ENCODE measurements at regions not wholly inside any gene's neighbourhood (a gene's known extent, or its start where the extent isn't known, plus 50 kb on each side); places are given as distances from the start of the nearest gene placed in this dataset.

- no peak for TF ChIP-seq CTCF (IDR thresholded peaks at IDR 0.05; ENCODE audit: borderline replicate concordance, control extremely low read depth, extremely low read depth, insufficient read depth, missing control alignments)
- no peak for DNase-seq (ENCODE audit: low spot score)
- in situ Hi-C loops (cut with MboI; ENCODE audit: low sequenced_read_pairs, unreplicated experiment) = no loop called here
Measured at GRCh38 chr9:78620303-78620702, 323.4 kb downstream of the PSAT1 start.

- in situ Hi-C loops (cut with MboI; ENCODE audit: low sequenced_read_pairs, unreplicated experiment) = no loop called here
- DNase-seq (ENCODE audit: low spot score) = no peak
- TF ChIP-seq CTCF (IDR thresholded peaks at IDR 0.05; ENCODE audit: borderline replicate concordance, control extremely low read depth, extremely low read depth, insufficient read depth, missing control alignments) = no peak
Measured at GRCh38 chr9:78620764-78621163, 323.8 kb downstream of the PSAT1 start.

GRCh38 chr9:78622126-78622525, 325.2 kb downstream of the PSAT1 start:
- TF ChIP-seq CTCF (IDR thresholded peaks at IDR 0.05; ENCODE audit: borderline replicate concordance, control extremely low read depth, extremely low read depth, insufficient read depth, missing control alignments) = no peak
- in situ Hi-C loops (cut with MboI; ENCODE audit: low sequenced_read_pairs, unreplicated experiment) = no loop called here
- no peak for DNase-seq (ENCODE audit: low spot score)

GRCh38 chr9:78626971-78627370, 330.0 kb downstream of the PSAT1 start:
- TF ChIP-seq CTCF (IDR thresholded peaks at IDR 0.05; ENCODE audit: borderline replicate concordance, control extremely low read depth, extremely low read depth, insufficient read depth, missing control alignments) = no peak
- no peak for DNase-seq (ENCODE audit: low spot score)
- in situ Hi-C loops (cut with MboI; ENCODE audit: low sequenced_read_pairs, unreplicated experiment) = no loop called here

- no peak for TF ChIP-seq CTCF (IDR thresholded peaks at IDR 0.05; ENCODE audit: borderline replicate concordance, control extremely low read depth, extremely low read depth, insufficient read depth, missing control alignments)
- in situ Hi-C loops (cut with MboI; ENCODE audit: low sequenced_read_pairs, unreplicated experiment) = no loop called here
- DNase-seq (ENCODE audit: low spot score) = no peak
Measured at GRCh38 chr9:78630966-78631365, 334.0 kb downstream of the PSAT1 start.

GRCh38 chr9:78640728-78641127, 343.8 kb downstream of the PSAT1 start:
- TF ChIP-seq CTCF (IDR thresholded peaks at IDR 0.05; ENCODE audit: borderline replicate concordance, control extremely low read depth, extremely low read depth, insufficient read depth, missing control alignments) = no peak
- no peak for DNase-seq (ENCODE audit: low spot score)
- in situ Hi-C loops (cut with MboI; ENCODE audit: low sequenced_read_pairs, unreplicated experiment) = no loop called here

GRCh38 chr9:78644359-78644758, 347.4 kb downstream of the PSAT1 start:
- no peak for DNase-seq (ENCODE audit: low spot score)
- in situ Hi-C loops (cut with MboI; ENCODE audit: low sequenced_read_pairs, unreplicated experiment) = no loop called here
- no peak for TF ChIP-seq CTCF (IDR thresholded peaks at IDR 0.05; ENCODE audit: borderline replicate concordance, control extremely low read depth, extremely low read depth, insufficient read depth, missing control alignments)
